B cell (primary cell): ENCODE measurements at regions not wholly inside any gene's neighbourhood (a gene's known extent, or its start where the extent isn't known, plus 50 kb on each side); places are given as distances from the start of the nearest gene placed in this dataset.

Experiments used
- CTCF ChIP-seq: fragments of 200-600 bp; IDR thresholded peaks from one replicate; pipeline ENCODE4 v1.8.0; 2022; ENCODE audit warnings: antibody characterized with exemption, mild to moderate bottlenecking
- EZH2 ChIP-seq: IDR thresholded peaks from 2 replicates; pipeline ENCODE4 v1.6.1; 2012; ENCODE audit warnings: borderline replicate concordance, low read depth, mild to moderate bottlenecking, moderate library complexity, low read length; ENCODE audit not compliant: insufficient read depth, poor library complexity, severe bottlenecking

GRCh38 chr10:21164687-21165086, 267.6 kb upstream of the NEBL start:
- TF ChIP-seq CTCF (no peak), EZH2 (no peak)
